ENCODE measurements at regions not wholly inside any gene's neighbourhood (a gene's known extent, or its start where the extent isn't known, plus 50 kb on each side); places are given as distances from the start of the nearest gene placed in this dataset.
A peak's percentile ranks its signal among the peaks of the same experiment; 100 is the strongest.
"Not testable (repeated sequence)": the region's sequence is repeated elsewhere in the genome, so short reads cannot be mapped to it uniquely, and the experiment has no call there.

DNA sequence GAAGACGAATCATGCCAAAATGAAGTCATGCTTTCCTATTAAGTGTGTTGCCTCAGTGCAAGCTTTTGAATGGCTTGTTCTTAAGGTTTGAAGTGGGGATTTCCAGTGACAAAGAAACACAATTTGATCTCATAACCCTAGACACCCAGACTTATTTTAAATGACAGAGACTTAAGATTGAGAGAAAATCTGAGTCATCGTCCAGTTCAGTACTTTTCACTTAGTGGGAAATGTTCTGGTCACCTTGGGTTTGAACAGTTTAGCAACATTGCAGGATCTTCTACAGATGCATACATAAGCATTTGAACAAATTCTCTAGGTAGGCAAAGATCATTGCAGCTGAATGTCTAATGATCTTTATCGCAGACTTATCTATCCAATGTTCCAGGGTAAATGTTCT is 926.7 kb upstream of the ADAMTS5 start:
- DNase-seq (ENCODE audit: low read depth): peak; percentile 44

DNA sequence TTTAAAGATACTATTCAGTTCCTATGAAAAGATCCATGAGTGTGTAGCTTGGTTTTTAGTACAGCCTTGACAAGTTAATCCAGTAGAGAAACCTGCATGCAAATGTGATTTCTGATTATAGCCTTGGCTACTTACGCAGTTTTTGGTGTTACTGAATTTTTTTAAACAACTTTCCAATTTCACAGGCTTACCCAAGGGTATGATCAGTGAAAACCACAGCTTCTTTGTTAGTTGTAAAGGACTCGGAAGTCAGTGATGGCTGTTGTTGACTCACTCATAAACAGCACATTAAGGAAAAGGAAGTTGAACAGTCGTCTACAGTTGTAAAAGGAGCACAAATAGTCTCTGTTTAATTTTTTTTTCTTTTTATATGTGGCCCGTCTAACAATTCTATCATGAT is 924.6 kb upstream of the ADAMTS5 start:
- peak; percentile 59 for DNase-seq (ENCODE audit: low read depth)

DNA sequence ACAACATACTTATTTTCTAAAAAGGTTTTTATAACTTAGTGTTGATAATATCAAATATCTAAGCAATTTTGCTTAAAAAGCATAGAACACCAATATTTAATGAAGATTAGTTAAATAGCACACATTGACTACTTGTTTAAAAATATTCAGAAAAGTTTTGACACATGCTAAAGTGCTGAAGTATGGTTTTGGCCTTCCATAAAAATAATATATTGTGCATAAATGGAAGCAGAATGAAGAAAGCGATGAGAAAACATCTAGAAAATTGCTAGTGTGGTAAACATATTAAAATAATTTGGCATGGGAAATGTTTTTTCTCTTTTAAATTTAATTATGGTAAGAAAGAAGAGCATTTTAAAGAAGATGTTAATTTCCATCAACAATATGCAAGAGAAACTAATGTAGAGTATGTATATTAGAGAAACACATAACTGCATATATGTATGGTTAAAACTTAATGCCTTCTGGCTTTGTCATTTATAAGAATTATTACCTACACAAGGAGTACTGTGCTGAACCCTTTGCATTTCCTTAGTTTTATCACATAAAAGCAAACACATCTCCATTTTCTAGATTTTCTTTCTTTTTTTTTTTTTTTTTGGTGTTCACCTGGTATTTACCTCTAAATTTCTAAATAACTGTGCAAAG is 921.0 kb upstream of the ADAMTS5 start:
- not testable (repeated sequence) for DNase-seq (ENCODE audit: low read depth)

DNA sequence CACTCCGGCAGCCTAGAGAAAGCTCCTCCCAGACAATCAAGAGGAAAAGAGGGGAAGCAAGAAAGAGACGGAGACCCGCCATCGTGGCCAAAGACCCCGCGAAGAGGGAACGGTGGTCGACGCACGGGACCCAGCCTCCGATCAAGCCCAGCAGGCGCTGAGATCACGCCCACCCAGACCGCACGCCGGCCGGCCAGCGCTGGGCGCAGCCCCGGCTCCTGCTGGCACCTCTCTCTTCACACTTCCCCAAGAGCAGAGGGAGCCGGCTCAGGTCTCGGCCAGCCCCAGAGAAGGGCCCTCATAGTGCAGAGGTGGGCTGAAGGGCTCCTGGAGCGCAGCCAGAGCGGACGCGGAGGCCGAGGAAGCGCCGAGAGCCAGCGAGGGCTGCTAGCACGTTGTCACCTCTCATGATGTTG is 918.4 kb upstream of the ADAMTS5 start:
- DNase-seq (ENCODE audit: low read depth): no peak

DNA sequence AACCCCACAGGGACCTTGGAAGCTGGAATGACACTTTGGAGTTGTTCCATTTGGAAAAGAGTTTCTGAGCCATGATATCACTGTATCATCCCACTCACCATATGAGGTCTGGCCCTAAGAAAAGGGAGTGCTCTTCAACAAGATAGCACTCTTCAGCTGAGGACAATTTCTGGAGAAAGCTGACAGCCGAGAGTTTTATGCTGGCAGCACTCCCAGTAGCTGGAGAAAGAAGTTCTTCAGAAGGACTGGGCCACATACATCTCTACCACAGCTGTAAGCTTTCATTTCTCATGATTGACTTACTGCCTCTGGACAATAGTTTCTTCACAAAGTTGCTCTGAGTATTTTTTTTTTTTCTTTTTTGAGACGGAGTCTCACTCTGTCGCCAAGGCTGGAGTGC is 914.4 kb upstream of the ADAMTS5 start:
- DNase-seq (ENCODE audit: low read depth): not testable (repeated sequence)

DNA sequence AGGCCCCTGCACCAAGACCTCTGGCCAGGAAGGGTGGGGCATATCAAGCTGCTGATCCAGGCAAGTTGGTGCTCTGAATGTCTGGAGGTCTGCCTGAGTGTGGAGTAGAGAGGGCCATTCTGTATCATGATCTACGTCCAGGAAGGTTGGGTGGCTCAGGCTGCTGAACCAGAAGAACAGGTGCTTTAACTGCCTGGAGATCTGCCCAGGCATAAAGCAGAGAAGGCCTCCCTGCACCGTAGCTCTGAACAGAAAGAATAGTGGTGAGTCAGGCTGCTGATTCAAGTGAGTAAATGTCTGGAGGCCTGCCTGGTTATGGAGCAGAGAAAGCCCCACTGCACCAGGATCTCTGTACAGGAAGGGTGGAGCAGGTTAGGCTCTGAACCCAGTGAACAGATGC is 905.5 kb upstream of the ADAMTS5 start:
- DNase-seq (ENCODE audit: low read depth): peak; percentile 22

DNA sequence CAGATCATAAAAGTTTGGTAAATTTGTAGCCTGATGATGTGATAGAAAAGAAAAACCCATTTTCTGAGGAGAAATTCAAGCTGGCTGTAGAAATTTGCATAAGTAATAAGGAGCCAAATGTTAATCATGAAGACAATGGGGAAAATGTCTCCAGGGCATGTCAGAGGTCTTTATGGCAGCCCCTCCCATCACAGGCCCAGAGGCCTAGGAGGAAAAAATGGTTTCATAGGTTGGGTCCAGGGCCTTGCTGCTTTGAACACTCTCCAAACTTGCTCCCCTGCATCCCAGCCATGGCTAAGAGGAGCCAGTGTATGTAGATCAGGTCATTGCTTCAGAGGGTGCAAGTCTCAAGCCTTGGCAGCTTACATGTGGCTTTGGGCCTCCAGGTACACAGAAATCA is 903.9 kb upstream of the ADAMTS5 start:
- DNase-seq (ENCODE audit: low read depth): not testable (repeated sequence)

DNA sequence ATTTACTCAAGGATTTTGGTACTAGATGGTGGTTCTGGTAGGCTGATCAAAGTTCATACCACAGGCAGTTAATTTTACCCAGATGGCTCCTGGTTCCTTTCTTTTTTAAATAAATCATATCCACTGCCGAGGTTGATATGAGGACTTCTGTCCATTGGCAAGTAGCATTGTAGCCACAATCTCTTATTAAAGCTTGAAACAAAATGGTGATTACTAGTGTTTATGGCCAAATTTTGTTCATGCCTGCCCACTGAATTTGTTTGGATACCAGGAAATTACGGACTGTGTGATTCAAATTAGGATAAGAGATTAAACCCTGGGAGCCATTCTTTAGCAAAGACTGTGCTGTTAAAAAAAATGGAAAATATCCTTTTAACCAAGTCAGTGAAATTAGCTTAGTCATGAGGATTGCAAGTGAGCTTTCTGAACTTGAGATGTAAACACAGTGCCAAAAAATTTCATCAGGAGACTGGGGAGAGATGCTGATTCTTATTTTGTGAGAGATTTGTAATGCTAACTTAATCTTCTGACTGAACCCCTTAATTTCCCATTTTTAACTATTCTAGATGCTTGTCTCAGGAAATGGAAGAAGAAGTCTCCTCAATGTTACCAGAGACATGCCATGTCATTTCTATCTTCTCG is 893.5 kb upstream of the ADAMTS5 start:
- DNase-seq (ENCODE audit: low read depth): peak; percentile 20

DNA sequence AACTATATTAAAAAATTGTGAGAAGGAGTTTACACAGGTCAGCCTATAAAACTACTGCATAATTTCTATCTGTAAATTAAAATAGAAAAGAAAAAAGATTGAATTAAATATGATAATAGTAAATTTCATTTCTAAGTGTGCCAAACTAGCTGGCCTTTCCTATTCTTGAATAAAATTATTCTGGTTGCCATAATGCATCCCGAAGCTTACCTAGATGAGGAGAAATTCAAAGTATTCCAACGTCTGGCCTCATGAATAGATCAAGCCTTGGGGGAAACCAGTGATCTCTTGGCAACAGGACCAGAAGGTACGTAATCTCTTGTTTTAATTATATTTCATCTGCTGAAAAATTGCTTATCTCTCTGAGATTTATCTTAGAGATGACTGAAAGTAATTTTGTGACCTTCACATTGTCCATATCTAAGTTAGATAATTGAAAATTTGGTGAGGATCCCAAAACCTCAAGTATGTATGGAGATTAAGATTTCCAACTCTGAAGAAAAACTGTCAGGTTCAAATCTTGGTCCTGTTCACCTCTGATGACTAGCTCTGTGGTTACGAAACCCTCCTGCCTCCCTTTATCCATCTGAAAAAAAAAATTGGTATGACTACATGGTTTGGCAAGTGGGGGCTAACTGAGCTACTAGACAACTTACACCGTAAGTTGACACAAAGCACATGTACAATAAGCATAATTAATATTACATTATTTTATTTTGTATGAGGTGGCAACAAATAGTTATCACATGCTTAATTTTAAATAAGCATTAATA is 891.4 kb upstream of the ADAMTS5 start:
- DNase-seq (ENCODE audit: low read depth): peak; percentile 46

DNA sequence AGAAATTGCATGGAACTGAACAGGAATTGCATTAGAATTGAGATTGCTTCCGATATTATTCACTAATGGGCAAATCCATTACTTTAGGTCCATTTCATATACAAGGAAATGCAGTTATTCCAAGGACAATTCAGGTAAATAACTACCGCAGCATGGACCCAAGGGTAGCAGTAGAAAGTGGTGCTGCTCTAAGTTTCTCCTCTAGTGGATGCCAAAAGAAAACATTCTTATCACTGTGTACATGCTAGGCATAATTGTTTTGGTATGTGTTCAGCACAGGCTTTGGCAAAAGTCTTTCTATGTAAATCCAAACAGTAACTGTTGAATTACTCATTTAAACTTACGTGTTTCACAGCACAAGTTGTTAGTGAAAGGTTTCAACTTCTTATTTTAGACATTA is 890.1 kb upstream of the ADAMTS5 start:
- DNase-seq (ENCODE audit: low read depth): not testable (repeated sequence)

DNA sequence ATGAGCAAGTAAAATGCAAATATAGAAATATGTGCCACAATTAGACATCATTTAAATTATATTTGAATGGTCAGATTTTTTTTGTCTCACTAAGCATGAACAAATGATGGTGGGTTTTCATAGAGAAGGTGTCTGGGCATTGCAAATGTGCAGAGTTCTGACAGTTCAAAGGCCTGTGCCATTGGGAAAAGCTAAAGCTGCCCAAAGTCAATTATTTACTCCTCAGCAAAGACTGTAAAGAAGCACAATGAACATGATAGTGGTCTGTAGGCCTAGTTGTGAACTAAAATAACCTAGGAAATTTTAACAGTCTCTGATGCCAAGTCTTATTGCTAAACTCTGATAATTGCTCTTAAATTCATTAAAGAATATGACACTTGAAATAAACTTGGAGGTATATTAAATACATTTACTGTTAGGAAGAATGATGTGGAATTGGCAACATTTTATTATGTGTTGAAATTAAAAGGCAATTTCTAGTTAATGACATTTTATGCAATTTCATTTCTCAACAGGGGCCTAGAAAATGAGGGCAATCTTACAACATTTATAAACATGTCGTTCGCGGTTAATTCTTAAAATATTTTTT is 874.3 kb upstream of the ADAMTS5 start:
- no peak for DNase-seq (ENCODE audit: low read depth)

DNA sequence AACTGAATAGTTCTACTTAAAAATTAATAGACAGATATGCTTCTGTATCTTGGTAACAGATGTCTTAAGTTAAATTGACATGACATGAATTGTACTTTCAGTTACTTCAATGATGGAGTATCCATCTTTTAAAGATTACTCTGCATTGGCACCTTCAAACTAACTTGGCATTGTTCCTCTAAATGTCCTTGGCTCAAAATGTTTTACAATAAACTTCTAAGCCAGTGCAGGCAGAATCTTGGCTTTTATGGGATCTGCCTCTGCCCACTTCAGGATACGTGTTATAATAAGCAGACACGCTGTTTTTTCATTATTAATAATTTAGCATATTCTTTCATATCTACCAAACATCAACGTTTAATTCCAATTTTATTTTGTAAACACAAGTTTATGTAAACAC is 873.4 kb upstream of the ADAMTS5 start:
- no peak for DNase-seq (ENCODE audit: low read depth)

DNA sequence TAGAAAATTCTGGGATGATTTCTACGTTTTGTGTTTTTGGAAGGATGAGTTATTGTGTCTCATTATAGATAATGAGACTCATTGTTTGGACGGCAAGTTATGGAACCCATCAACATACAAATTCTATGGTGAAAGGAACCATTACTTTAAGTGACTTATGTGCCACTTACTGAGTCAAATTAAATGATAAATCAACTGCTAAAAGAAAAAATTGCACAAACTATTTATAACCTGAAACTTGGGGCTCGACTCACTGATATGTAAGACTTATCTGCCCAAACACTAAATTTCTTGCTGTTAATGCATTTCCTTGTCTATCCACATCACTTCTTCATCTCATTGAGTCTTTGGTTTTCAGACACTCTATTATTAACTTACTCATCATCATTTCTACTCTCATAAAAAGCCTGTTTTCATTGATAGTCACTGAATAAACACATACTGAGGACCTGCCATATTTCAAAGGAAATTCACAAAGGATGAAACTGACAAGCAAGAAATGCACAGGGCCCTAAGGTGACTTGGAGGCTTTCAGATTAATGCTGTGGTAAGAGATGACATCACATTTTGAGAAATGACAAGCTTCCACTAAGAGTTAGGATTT is 872.7 kb upstream of the ADAMTS5 start:
- DNase-seq (ENCODE audit: low read depth): peak; percentile 23

DNA sequence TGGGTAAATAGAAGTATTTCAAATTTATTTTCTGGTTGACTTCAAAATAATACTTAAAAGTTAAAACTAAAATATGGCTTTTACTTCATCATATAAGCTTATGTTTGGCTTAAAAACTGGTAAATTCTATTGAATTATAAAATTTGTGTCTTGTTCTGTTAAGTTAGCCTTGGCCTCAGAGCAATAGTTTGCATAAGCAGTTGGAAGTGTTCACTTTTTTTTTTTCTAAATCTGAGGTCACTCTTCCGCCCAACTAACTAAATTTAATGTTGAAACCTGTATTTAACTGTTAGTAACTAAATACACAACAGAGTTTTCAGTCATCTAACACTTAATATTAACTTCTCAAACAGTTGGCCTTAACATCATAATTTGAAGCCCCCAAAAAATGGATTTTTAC is 871.7 kb upstream of the ADAMTS5 start:
- no peak for DNase-seq (ENCODE audit: low read depth)

DNA sequence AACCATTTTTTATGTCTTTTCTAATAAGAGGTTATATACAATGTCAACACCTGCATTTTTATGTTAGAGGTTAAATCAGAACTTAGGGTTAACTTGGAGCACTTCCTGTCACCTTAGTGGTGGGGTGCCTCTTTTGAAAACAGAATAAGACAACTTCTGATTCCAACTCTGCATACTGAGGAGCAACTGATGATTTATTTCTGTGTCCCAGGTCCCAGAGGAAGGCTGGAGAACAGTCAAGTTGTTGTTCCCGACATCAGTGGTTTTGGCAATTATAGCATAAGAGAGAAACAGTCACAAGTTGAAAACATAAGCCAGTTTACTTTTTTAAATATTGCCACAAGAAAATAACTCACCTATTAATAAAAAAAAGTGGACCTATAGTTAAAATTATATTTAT is 871.0 kb upstream of the ADAMTS5 start:
- no peak for DNase-seq (ENCODE audit: low read depth)

DNA sequence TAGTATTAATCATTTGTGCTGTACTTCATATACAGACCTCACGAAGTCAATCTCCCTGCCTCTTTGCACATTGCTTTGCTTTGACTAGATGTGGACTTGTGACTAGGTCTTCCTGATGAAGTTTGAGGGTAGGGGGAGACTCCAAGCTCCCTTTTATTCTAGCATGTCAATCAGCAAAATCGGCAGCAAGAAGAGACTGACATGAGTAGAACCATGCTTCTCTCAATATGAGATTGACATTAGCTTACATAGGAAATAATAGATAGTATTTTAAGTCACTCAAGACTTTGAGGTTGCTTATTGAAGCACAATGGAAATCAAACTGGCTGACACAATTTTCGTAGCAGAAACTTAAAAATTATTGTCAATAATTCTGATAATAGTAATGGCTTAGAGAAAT is 866.4 kb upstream of the ADAMTS5 start:
- no peak for DNase-seq (ENCODE audit: low read depth)

DNA sequence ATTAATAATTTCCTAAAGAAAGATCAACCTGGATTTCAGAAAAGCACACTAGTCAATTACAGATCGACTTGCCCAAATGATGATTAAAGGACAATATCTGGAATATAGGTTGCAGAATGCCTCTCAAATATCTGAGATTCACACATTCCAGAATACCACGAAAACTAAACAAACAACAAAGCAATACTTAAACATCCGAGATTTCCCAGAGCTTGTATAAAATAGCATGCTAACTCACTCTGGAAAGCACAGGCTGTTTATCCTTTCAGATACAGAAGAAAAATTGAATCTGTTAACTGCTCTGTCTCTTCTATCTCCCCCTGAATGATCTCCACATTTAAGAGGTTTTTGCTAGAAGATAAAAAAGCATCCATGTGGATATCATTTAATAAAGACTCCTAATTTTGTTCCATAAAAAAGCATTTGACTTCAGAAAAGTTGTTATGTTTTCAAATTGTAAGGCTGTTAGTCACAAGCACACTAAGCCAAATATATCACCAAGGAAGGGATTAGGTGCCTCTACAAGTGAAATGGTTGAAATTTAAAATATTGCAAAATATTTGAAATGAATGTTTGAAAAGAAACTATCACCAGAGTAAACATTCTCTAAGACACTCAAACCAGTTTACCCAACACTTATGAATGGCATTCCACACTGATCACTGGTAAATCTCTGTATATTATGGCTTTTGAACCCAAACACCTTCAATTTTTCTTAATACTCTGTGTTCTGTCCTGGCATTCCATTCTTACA is 865.1 kb upstream of the ADAMTS5 start:
- no peak for DNase-seq (ENCODE audit: low read depth)

DNA sequence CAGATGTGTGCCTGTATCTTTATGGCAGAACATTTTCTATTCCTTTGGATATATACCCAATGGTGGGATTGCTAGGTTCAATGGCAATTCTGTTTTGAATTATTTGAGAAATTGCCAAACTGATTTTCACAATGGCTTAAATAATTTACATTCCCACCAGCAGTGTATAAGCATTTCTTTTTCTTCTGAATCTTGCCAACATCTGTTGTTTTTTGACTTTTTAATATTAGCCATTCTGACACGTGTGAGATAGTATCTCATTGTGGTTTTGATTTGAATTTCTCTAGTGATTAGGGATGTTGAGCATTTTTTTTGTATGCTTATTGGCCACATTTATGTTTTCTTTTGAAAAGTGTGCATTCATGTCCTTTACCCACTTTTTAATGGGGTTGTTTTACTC is 864.3 kb upstream of the ADAMTS5 start:
- no peak for DNase-seq (ENCODE audit: low read depth)

DNA sequence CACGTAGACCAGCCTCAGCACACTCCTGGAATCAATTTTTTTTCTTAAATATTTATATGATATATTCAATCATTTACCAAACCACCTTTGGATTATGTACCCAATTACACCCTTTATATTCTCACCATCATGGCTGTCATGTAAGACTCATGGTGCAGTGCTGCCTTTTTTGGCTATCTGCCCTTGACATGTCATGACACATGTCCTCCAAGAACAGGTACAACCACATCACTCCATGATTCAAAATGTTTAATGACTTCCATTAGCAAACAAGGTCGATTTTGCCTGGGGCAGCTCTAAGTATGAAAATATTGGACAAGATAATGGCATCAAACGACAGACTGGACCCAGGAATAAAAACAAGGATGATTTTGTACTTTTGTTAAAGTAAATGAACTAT is 861.1 kb upstream of the ADAMTS5 start:
- DNase-seq (ENCODE audit: low read depth): no peak

DNA sequence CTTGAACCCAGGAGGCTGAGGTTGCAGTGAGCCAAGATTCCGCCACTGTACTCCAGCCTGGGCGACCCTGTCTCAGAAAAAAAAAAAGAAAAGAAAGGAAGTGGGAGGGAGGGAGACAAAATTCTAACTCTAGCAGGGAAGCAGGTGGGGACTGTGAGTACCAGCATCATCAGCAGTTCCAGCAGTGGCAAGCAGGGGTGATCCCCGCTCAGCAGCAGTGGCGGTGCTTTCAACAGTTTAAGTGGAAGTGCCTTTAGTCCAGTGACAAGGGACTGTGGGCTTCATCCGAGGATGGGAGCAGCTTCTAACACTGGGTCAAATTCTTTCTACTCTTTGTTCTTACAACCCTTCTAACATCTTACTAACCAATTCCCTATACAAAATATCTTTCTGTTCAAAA is 858.1 kb upstream of the ADAMTS5 start:
- no peak for DNase-seq (ENCODE audit: low read depth)

DNA sequence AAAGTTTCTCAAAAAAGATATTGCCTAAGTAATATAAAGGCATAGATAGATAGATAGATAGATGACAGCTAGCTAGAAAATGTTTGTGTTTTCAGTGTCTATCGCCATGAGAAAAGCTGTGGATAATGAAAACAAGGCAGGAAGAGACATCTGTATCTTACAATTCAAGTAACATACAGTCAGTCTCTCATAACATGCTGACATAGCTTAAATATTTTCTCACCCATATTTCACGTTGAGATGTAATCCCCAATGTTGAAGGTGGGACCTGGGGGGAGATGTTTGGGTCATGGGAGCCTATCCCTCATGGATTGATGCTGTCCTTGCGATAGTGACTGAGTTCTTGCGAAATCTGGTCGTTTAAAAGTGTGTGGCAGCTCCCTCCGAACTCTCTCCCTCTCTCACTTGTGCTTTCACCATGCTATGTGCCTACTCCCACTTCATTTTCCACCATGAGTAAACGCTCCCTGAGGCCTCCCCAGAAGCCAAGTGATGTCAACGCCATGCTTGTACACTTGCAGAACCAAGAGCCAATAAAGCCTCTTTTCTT is 856.8 kb upstream of the ADAMTS5 start:
- no peak for DNase-seq (ENCODE audit: low read depth)
